GM12873 (cell line): ENCODE measurements at regions not wholly inside any gene's neighbourhood (a gene's known extent, or its start where the extent isn't known, plus 50 kb on each side); places are given as distances from the start of the nearest gene placed in this dataset.

Experiments used
- TF ChIP-seq, protein P1 (sequence below): IDR thresholded peaks from 2 replicates; pipeline ENCODE4 v1.5.1; 2012; ENCODE audit warnings: low read depth, mild to moderate bottlenecking, moderate library complexity, low read length, control low read depth; ENCODE audit not compliant: insufficient read depth; ENCODE audit errors: missing control alignments

DNA sequence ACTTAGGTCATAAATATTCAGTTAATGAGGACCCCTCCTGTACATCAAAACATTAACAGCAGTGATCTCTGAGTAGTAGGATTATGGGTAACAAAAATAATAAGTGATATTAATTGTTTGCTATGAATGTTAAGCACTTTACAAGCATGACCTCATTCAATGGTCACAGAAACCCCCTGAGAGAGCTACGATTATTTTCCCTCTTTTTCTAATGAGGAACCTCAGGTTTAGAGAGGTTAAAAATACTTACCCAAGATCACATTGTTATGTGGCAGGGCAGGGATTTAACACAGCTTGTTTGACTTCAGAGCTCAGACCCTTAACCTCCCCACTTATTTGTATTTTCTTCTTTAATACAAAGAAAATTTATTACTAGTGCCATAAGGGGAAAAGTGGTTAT lies 228.2 kb downstream of the TBL1XR1 start:
- TF ChIP-seq, protein P1, sequence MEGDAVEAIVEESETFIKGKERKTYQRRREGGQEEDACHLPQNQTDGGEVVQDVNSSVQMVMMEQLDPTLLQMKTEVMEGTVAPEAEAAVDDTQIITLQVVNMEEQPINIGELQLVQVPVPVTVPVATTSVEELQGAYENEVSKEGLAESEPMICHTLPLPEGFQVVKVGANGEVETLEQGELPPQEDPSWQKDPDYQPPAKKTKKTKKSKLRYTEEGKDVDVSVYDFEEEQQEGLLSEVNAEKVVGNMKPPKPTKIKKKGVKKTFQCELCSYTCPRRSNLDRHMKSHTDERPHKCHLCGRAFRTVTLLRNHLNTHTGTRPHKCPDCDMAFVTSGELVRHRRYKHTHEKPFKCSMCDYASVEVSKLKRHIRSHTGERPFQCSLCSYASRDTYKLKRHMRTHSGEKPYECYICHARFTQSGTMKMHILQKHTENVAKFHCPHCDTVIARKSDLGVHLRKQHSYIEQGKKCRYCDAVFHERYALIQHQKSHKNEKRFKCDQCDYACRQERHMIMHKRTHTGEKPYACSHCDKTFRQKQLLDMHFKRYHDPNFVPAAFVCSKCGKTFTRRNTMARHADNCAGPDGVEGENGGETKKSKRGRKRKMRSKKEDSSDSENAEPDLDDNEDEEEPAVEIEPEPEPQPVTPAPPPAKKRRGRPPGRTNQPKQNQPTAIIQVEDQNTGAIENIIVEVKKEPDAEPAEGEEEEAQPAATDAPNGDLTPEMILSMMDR = no peak

DNA sequence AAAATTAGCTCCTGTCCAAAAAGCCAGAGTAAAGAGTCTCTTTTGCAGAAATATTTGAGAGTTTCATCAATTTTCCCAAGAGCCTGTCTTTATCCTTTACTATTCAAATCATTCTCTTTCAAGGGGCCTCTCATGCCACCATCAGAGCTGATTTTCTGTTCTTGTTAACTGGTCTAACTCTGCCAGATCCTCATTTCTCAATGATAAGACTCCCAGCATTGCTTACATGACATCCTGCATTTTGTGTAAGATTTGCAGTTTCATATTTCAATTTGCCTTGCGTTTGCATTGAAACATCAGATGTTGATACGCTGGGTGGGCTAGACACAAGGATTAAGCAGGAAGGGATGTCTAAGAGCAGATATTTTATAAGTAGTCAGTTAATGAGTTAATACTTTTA lies 228.7 kb downstream of the TBL1XR1 start:
- TF ChIP-seq, protein P1 = no peak

DNA sequence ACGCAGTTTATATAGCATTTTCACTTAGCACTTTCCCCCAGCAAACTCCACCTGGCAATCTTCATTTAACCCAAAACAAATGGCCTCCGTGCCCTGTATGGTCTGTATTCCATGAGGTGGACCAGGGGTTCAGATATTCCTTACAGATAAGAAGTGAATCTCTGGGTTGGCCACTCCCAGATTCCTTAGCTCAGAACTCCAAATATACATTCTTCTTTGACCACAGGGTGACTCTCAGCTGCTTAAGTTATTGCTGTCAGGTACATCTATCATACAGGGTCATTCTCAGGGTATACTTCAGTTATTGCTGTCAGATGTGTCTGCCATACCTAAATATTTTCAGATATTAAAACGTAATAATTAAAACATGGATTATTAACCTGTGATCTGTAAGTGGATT lies 229.8 kb downstream of the TBL1XR1 start:
- TF ChIP-seq, protein P1 = no peak

DNA sequence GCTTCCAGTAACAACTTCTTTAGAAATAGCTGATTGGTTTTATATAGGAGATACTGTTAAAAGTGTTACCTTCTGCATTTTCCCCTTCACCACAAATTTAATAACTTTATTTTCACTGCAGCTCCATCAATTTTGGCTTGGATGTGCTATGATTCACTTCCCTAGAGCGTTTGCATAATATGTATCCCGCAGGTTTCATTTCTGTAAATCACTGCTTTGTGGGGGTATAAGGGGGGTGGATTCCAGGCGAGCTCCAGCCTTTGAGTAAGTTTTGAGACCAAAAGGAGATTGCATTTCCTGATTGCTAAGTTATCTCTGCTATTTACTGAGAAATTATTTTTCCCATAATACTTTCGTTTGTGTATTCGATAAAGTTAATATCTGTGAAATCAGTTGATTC lies 232.6 kb downstream of the TBL1XR1 start:
- TF ChIP-seq, protein P1 = no peak

DNA sequence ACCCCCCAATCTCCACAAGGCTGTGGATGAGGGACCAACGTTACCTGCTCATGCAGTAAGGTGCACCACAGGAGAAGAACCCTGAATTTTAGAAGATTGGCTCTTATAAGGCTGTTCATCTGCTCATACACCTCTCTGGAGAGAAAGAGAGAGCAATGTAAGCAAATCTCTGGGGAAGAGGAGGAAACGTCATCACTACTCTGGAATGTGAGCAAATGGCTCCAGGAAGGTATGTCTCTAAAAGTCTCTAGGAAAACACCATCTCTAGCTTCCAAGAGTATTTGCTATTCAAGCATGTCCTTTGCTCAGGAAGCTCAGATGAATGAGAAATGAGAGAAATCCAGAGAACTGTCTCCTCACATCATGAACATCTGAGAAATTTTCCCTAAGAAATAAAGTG lies 235.4 kb downstream of the TBL1XR1 start:
- TF ChIP-seq, protein P1 = no peak

DNA sequence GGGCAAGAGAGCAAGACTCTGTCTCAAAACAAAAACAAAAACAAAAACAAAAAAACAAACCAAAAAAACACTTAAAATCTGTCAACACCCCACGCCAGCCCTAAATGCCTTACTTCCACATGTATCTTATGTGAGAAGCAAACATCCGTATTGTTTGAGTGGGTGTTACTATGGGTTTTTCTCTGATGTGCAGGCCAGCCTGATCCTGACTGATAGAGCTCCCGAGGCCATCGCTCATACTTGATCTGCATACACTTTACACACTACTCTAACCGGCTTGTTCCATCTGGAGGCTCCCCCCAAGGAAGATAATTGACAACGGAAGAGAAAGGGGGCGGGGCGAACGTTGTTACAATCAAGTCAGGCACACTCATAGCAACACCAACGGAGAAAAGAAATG lies 237.4 kb downstream of the TBL1XR1 start:
- TF ChIP-seq, protein P1 = no peak

DNA sequence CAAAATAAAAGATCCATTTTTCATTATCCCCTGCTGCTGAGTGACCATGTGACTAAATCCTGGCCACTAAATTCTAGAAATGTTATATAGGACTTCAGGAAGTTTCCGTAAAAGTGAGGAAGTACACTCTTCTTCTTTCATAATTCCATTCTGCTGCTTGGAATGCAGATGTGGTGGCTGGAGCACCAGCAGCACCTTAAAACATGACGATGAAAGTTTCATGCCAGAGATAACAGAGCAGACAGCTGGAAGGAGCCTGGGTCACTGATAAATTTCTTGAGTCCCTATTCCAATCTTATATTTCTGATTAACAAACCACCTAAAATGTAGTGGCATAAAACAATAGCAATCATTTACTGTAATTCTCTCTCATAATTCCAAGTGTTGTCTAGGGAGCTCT lies 238.7 kb downstream of the TBL1XR1 start:
- TF ChIP-seq, protein P1 = no peak
